NOMO-1 (cell line): ENCODE measurements at regions not wholly inside any gene's neighbourhood (a gene's known extent, or its start where the extent isn't known, plus 50 kb on each side); places are given as distances from the start of the nearest gene placed in this dataset.

ENCODE experiments used
- DNase-seq, 2 experiments: peaks; one replicate each; lab custom pipeline; 2025; ENCODE audit not compliant: unreplicated experiment in 2 of 2; lab: John Stamatoyannopoulos, UW

- DNase-seq: peak; percentile 81 to 89
Measured at GRCh38 chr18:46341986-46342525, 237.9 kb downstream of the HAUS1 start.

- no peak for DNase-seq
Measured at GRCh38 chr18:46343456-46343855, 239.3 kb downstream of the HAUS1 start.

- no peak for DNase-seq
Measured at GRCh38 chr18:46343931-46344372, 239.8 kb downstream of the HAUS1 start.

- DNase-seq: no peak
Measured at GRCh38 chr18:46344416-46345180, 240.4 kb downstream of the HAUS1 start.

- no peak for DNase-seq
Measured at GRCh38 chr18:46345181-46345465, 240.9 kb downstream of the HAUS1 start.

- DNase-seq: no peak
Measured at GRCh38 chr18:46346213-46346612, 242.0 kb downstream of the HAUS1 start.

GRCh38 chr18:46346896-46347630 is 242.9 kb downstream of the HAUS1 start:
- DNase-seq: no peak

- DNase-seq: no peak
Measured at GRCh38 chr18:46350598-46351159, 246.5 kb downstream of the HAUS1 start.

GRCh38 chr18:46352520-46353250 is 248.5 kb downstream of the HAUS1 start:
- no peak for DNase-seq

GRCh38 chr18:46353460-46353859 is 249.3 kb downstream of the HAUS1 start:
- DNase-seq: no peak

GRCh38 chr18:46356278-46357033 is 252.3 kb downstream of the HAUS1 start:
- no peak for DNase-seq

- no peak for DNase-seq
Measured at GRCh38 chr18:46360102-46360699, 256.0 kb downstream of the HAUS1 start.

- DNase-seq: no peak
Measured at GRCh38 chr18:46360866-46361265, 256.7 kb downstream of the HAUS1 start.

- no peak for DNase-seq
Measured at GRCh38 chr18:46362533-46362932, 258.3 kb downstream of the HAUS1 start.

- DNase-seq: no peak
Measured at GRCh38 chr18:46364048-46364447, 259.9 kb downstream of the HAUS1 start.

GRCh38 chr18:46366201-46366600 is 262.0 kb downstream of the HAUS1 start:
- no peak for DNase-seq

GRCh38 chr18:46366751-46367376 is 262.7 kb downstream of the HAUS1 start:
- DNase-seq: no peak

- no peak for DNase-seq
Measured at GRCh38 chr18:46369323-46369722, 265.1 kb downstream of the HAUS1 start.

- no peak for DNase-seq
Measured at GRCh38 chr18:46370898-46371297, 266.7 kb downstream of the HAUS1 start.

GRCh38 chr18:46372670-46373069 is 268.5 kb downstream of the HAUS1 start:
- no peak for DNase-seq
